ENCODE measurements at regions not wholly inside any gene's neighbourhood (a gene's known extent, or its start where the extent isn't known, plus 50 kb on each side); places are given as distances from the start of the nearest gene placed in this dataset.

GRCh38 chr3:31016196-31016595 lies 121.7 kb upstream of the GADL1 start:
- Mint-ChIP-seq H3K4me3 (no peak overlapping the region), H3K9me3 (peaks cover 5% of the 10 kb centered on the region), H3K36me3 (ENCODE audit: low read depth) (no peaks in the 10 kb centered on the region), H3K27me3 (no peaks in the 10 kb centered on the region), H3K4me1 (no peaks in the 10 kb centered on the region), H3K27ac (no peak overlapping the region)
- POLR2A ChIA-PET: no interaction called here
- ATAC-seq (ENCODE audit: low read depth): no peak
- CTCF ChIA-PET: no interaction called here
- no peak for DNase-seq
- TF ChIP-seq, protein P1, sequence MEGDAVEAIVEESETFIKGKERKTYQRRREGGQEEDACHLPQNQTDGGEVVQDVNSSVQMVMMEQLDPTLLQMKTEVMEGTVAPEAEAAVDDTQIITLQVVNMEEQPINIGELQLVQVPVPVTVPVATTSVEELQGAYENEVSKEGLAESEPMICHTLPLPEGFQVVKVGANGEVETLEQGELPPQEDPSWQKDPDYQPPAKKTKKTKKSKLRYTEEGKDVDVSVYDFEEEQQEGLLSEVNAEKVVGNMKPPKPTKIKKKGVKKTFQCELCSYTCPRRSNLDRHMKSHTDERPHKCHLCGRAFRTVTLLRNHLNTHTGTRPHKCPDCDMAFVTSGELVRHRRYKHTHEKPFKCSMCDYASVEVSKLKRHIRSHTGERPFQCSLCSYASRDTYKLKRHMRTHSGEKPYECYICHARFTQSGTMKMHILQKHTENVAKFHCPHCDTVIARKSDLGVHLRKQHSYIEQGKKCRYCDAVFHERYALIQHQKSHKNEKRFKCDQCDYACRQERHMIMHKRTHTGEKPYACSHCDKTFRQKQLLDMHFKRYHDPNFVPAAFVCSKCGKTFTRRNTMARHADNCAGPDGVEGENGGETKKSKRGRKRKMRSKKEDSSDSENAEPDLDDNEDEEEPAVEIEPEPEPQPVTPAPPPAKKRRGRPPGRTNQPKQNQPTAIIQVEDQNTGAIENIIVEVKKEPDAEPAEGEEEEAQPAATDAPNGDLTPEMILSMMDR (IDR thresholded peaks at IDR 0.05): no peak
- intact Hi-C loops (cut with micrococcal nuclease): no loop called here

GRCh38 chr3:31022716-31023115 lies 128.3 kb upstream of the GADL1 start:
- ATAC-seq (ENCODE audit: low read depth) (no peak), DNase-seq (no peak)
- intact Hi-C loops (cut with micrococcal nuclease): no loop called here
- CTCF ChIA-PET: no interaction called here
- no peaks in the 10 kb centered on the region for H3K36me3 Mint-ChIP-seq (ENCODE audit: low read depth)
- H3K27me3 Mint-ChIP-seq: no peaks in the 10 kb centered on the region
- H3K27ac Mint-ChIP-seq: no peak overlapping the region
- TF ChIP-seq, protein P1 (IDR thresholded peaks at IDR 0.05): no peak
- no peaks in the 10 kb centered on the region for H3K9me3 Mint-ChIP-seq
- no peak overlapping the region for H3K4me3 Mint-ChIP-seq
- no peaks in the 10 kb centered on the region for H3K4me1 Mint-ChIP-seq
- POLR2A ChIA-PET: no interaction called here

- Mint-ChIP-seq H3K4me1 (no peaks in the 10 kb centered on the region), H3K4me3 (no peak overlapping the region), H3K36me3 (ENCODE audit: low read depth) (no peaks in the 10 kb centered on the region), H3K27me3 (no peaks in the 10 kb centered on the region), H3K27ac (no peak overlapping the region), H3K9me3 (no peaks in the 10 kb centered on the region)
- POLR2A ChIA-PET: no interaction called here
- DNase-seq (no peak), ATAC-seq (ENCODE audit: low read depth) (no peak)
- TF ChIP-seq, protein P1 (IDR thresholded peaks at IDR 0.05): no peak
- intact Hi-C loops (cut with micrococcal nuclease): no loop called here
- CTCF ChIA-PET: no interaction called here
These were observed 131.1 kb upstream of the GADL1 start for GRCh38 chr3:31025541-31025940.

DNA sequence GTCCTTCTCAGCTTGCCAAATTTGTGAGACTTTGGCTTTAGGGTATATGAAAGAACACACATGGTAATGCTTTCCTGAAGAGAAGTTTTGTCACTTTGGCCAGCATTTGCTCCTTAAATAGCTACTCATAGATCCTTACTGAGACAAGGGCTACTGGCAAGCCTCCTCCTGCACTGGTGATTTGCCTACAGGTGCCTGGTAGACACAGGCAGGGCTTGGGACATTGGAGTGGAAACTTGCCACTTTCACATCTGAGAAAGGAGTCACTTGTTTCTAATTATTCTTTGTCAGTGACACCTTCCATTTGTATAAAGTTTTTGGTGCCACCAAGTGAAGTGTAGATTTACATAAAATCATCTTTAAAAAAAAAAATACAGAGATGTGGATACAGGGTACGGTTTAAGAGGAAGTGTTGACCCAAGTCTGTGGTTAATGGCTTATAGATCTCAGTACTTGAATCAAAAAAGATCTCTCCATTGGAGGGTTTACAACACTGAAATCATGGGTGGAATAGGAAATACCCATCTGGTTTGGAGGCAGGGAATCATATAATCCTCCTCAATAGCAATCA lies 132.8 kb upstream of the GADL1 start:
- intact Hi-C loops (cut with micrococcal nuclease): no loop called here
- Mint-ChIP-seq H3K4me3 (no peak overlapping the region), H3K4me1 (no peaks in the 10 kb centered on the region), H3K27me3 (no peaks in the 10 kb centered on the region), H3K36me3 (ENCODE audit: low read depth) (no peaks in the 10 kb centered on the region), H3K27ac (no peak overlapping the region), H3K9me3 (no peaks in the 10 kb centered on the region)
- DNase-seq (no peak), ATAC-seq (ENCODE audit: low read depth) (no peak)
- TF ChIP-seq, protein P1 (IDR thresholded peaks at IDR 0.05): no peak
- ChIA-PET CTCF (no interaction called here), POLR2A (no interaction called here)

GRCh38 chr3:31027914-31028313 lies 133.5 kb upstream of the GADL1 start:
- TF ChIP-seq, protein P1 (IDR thresholded peaks at IDR 0.05): no peak
- Mint-ChIP-seq H3K4me1 (no peaks in the 10 kb centered on the region), H3K27ac (no peak overlapping the region), H3K36me3 (ENCODE audit: low read depth) (no peaks in the 10 kb centered on the region), H3K4me3 (no peak overlapping the region), H3K9me3 (no peaks in the 10 kb centered on the region), H3K27me3 (no peaks in the 10 kb centered on the region)
- ATAC-seq (ENCODE audit: low read depth) (no peak), DNase-seq (no peak)
- POLR2A ChIA-PET: no interaction called here
- intact Hi-C loops (cut with micrococcal nuclease): no loop called here
- CTCF ChIA-PET: no interaction called here

Measured in activated B cell treated with CpG ODN at 0.5 μM for 24 hours (primary cell).